ENCODE measurements at regions not wholly inside any gene's neighbourhood (a gene's known extent, or its start where the extent isn't known, plus 50 kb on each side); places are given as distances from the start of the nearest gene placed in this dataset.

GRCh38 chr18:77765468-77765867, 515.8 kb downstream of the GALR1 start:
- H3K4me1 ChIP-seq (ENCODE audit: low read depth, poor library complexity, severe bottlenecking) = no peaks in the 10 kb centered on the region
- H3K4me3 ChIP-seq (IDR thresholded peaks at IDR 0.05; ENCODE audit: insufficient read depth, low read depth, low read length) = no peak overlapping the region
- no peaks in the 10 kb centered on the region for H4K20me1 ChIP-seq (ENCODE audit: insufficient read depth)
- H3K27me3 ChIP-seq (ENCODE audit: insufficient read depth, low read depth) = no peaks in the 10 kb centered on the region
- H3K9ac ChIP-seq = no peak overlapping the region
- no peak overlapping the region for H3K4me2 ChIP-seq
- H3K36me3 ChIP-seq (ENCODE audit: insufficient read depth) = no peaks in the 10 kb centered on the region
- no peak overlapping the region for H2AFZ ChIP-seq (ENCODE audit: low read depth)
- no peak overlapping the region for H3K27ac ChIP-seq
- no peak for TF ChIP-seq CTCF (conservative IDR thresholded peaks at IDR 0.05; ENCODE audit: low read depth, low read length)
- H3K79me2 ChIP-seq (ENCODE audit: insufficient read depth, low read depth) = no peaks in the 10 kb centered on the region

GRCh38 chr18:77766421-77766820, 516.8 kb downstream of the GALR1 start:
- no peak overlapping the region for H3K9ac ChIP-seq
- H4K20me1 ChIP-seq (ENCODE audit: insufficient read depth) = no peaks in the 10 kb centered on the region

GRCh38 chr18:77772177-77772576, 522.5 kb downstream of the GALR1 start:
- Histone ChIP-seq H3K9ac (no peak overlapping the region), H3K79me2 (ENCODE audit: insufficient read depth, low read depth) (no peaks in the 10 kb centered on the region), H3K36me3 (ENCODE audit: insufficient read depth) (no peaks in the 10 kb centered on the region), H3K4me1 (ENCODE audit: low read depth, poor library complexity, severe bottlenecking) (no peaks in the 10 kb centered on the region), H3K27ac (no peak overlapping the region), H4K20me1 (ENCODE audit: insufficient read depth) (no peaks in the 10 kb centered on the region), H3K4me3 (IDR thresholded peaks at IDR 0.05; ENCODE audit: insufficient read depth, low read depth, low read length) (no peak overlapping the region), H3K27me3 (ENCODE audit: insufficient read depth, low read depth) (no peaks in the 10 kb centered on the region), H3K4me2 (no peak overlapping the region), H2AFZ (ENCODE audit: low read depth) (no peak overlapping the region)
- no peak for TF ChIP-seq CTCF (conservative IDR thresholded peaks at IDR 0.05; ENCODE audit: low read depth, low read length)

More at GRCh38 chr18:77766421-77766820, 516.8 kb downstream of the GALR1 start:
- Histone ChIP-seq H3K4me1 (ENCODE audit: low read depth, poor library complexity, severe bottlenecking) (no peaks in the 10 kb centered on the region), H2AFZ (ENCODE audit: low read depth) (no peak overlapping the region), H3K4me3 (IDR thresholded peaks at IDR 0.05; ENCODE audit: insufficient read depth, low read depth, low read length) (no peak overlapping the region), H3K4me2 (no peak overlapping the region), H3K27me3 (ENCODE audit: insufficient read depth, low read depth) (no peaks in the 10 kb centered on the region), H3K36me3 (ENCODE audit: insufficient read depth) (no peaks in the 10 kb centered on the region), H3K27ac (no peak overlapping the region), H3K79me2 (ENCODE audit: insufficient read depth, low read depth) (no peaks in the 10 kb centered on the region)
- no peak for TF ChIP-seq CTCF (conservative IDR thresholded peaks at IDR 0.05; ENCODE audit: low read depth, low read length)

- Histone ChIP-seq H4K20me1 (ENCODE audit: insufficient read depth) (no peaks in the 10 kb centered on the region), H3K27ac (no peak overlapping the region), H3K4me3 (IDR thresholded peaks at IDR 0.05; ENCODE audit: insufficient read depth, low read depth, low read length) (no peak overlapping the region), H3K9ac (no peak overlapping the region), H3K4me2 (no peak overlapping the region), H3K27me3 (ENCODE audit: insufficient read depth, low read depth) (no peaks in the 10 kb centered on the region), H3K79me2 (ENCODE audit: insufficient read depth, low read depth) (no peaks in the 10 kb centered on the region), H3K36me3 (ENCODE audit: insufficient read depth) (no peaks in the 10 kb centered on the region), H2AFZ (ENCODE audit: low read depth) (no peak overlapping the region), H3K4me1 (ENCODE audit: low read depth, poor library complexity, severe bottlenecking) (no peaks in the 10 kb centered on the region)
- no peak for TF ChIP-seq CTCF (conservative IDR thresholded peaks at IDR 0.05; ENCODE audit: low read depth, low read length)
Observed at GRCh38 chr18:77776104-77776503, 526.5 kb downstream of the GALR1 start.

All from KMS-11 (cell line).